ENCODE measurements at regions not wholly inside any gene's neighbourhood (a gene's known extent, or its start where the extent isn't known, plus 50 kb on each side); places are given as distances from the start of the nearest gene placed in this dataset.
"Not testable (repeated sequence)": the region's sequence is repeated elsewhere in the genome, so short reads cannot be mapped to it uniquely, and the experiment has no call there.

DNA sequence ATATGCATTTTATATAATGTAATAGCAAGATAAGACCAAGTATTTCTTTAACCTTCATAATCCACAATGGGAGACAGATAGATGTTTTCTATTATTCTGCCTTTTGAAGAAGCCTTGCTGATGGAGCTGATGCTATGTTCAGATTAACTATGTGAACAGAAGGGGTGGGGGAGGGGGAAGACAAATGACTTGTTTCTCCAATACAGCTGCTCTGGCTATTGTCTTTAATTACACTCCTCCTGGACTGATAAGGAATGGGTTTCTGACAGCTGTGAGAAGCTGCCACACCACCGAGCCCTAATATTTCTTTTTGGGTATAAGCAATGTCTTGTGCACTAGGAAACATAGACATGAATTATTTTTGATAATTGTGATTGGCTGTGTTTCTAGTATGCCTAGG is 62.0 kb downstream of the CAVIN4 start:
- DNase-seq (ENCODE audit: low read depth in 4 of 4, low spot score in 2 of 4): no peak

DNA sequence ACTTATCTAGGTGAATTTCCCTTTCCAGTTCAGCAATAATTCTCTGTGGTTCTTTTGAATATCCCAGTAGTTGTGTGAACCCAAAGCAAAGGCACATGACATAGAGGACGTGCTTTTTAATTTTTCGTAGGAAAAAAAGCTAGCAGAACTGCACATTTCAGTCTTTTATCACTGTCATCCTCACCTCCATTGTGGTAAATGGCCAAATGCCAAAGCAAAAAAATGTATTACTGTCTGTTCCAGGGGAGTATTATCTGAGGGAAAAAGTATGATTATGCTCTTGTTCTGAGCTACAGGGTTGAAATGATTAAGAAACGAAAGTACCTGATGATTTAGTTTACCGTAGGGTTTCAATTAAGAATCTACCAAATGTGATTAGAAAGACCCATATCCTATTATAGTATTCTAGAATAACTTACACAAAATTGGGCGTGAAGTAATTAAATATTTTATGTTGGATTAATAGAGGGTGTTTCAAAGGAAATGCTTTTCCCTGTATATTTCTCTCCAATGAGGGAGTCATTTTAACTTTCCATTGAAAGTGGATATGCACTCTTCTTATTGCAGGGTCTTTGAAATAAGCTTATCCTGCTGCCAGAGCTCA is 62.7 kb downstream of the CAVIN4 start:
- no peak for DNase-seq (ENCODE audit: low read depth in 4 of 4, low spot score in 2 of 4)

DNA sequence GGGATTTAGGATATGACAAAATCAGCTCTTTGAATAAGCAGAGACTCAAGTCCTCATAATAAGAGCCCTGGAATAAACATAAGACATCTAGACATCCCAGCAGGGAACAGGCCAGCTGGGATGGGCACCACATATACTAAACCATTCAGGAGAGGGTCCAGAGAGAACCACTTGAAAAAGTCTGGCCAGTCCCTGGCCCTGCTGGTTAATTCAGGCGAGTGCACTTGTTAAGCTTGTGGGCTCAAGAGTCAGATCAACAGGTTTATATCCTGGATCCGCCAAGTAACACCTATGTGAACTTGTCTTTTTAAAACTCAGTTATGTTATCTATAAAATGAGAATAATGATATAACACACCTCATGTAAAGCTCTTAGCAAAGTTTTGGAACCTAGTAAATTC is 63.3 kb downstream of the CAVIN4 start:
- DNase-seq (ENCODE audit: low read depth in 4 of 4, low spot score in 2 of 4): no peak

DNA sequence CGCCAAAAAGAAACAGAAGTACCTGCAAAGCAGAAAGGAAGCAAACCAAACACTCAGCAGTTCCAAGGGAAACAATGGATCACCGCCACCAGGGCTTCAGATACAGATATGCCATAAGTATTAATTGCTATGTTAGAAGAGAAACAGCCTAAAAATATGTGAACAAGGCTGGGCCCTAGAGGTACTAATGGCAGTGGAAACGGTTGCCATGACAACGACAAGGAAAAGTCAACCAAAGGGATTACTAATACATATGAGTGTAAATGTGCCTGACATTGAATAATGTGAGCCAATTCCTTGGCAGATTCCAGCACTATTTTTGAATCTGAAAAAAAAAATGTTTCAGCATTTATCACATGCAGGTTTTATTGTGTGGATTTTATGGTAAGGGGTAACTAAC is 75.0 kb downstream of the CAVIN4 start:
- DNase-seq (ENCODE audit: low read depth in 4 of 4, low spot score in 2 of 4): no peak

DNA sequence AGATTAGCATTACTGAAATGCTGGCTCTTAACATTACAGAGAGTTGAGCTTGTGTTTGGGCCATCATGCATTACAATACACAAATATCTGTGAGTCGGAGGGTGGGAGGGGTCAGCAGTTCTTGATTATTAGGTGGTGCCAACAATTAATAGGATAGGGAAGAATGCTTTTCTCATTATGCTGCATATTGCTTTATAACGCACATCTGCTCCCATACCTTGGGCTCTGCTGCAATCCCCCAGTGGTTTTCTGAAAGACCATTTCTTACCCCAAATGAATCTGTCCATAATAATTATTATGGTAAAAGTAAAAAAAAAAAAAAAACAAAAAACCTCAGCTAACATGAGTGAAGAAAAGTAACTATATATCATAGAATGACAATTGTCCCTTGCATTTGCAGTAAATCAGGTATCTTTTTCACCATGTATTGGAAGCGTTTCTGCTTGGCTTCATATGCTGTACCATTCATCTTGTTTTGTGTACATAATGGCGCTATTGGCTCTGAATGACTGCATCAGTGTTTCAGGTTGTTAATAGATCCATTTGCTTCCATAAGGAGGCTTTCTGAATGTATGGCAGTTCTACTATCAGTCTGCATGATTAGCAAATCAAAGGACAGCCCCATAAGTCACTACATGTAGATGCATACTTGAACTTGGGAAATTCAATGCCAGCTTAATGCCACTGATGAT is 75.9 kb downstream of the CAVIN4 start:
- DNase-seq (ENCODE audit: low read depth in 4 of 4, low spot score in 2 of 4): no peak

DNA sequence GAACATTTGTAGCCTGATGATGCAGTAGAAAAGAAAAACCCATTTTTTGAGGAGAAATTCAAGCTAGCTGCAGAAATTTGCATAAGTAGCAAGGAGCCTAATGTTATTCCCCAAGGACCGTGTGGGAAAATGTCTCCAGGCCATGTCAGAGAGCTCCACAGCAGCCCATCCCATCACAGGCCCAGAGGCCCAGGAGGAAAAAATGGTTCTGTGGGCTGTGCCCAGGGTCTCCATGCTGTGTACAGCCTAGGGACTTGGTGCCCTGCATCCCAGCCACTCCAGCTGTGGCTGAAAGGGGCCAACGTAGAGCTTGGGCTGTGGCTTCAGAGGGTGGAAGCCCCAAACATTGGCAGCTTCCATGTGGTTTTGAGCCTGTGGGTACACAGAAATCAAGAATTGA is 79.0 kb downstream of the CAVIN4 start:
- not testable (repeated sequence) for DNase-seq (ENCODE audit: low read depth in 4 of 4, low spot score in 2 of 4)

DNA sequence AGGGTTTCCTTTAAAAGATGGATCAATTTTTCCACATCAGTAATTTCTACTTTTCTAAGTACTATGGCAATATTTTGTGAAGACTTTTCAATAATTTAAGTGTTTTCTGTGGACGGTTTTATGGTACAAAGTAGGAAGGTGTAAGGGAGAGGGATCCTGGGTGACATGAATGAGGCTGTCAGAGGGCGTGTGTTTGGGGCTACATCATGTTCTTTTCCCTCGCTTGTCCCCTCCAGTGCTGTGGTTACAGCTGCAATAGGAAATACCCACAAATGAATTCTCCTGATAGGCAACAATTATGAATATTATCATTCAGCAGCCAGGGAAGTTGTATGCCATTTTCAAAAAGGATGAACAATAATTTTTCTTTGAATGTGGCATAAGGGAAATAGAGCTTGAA is 83.8 kb downstream of the CAVIN4 start:
- no peak for DNase-seq (ENCODE audit: low read depth in 4 of 4, low spot score in 2 of 4)

DNA sequence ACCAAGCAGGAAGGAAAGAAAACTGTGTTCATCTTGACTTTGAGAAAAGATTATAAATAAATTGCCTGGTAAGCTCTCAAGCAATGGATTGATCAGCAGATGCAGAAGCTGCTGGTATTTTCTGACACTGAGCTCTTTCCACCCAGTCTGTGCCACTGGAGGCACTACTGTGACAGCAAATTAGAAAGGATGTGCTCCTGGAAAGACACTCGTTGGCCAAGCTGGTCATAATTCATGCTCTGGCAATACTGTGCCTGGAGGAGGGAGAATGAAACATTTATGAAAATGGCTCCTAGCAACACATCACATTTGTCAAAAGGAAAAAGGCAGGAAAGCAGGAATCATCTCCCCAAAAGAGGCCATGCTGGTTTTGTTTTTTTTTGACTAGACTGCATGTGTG is 84.2 kb downstream of the CAVIN4 start:
- no peak for DNase-seq (ENCODE audit: low read depth in 4 of 4, low spot score in 2 of 4)

DNA sequence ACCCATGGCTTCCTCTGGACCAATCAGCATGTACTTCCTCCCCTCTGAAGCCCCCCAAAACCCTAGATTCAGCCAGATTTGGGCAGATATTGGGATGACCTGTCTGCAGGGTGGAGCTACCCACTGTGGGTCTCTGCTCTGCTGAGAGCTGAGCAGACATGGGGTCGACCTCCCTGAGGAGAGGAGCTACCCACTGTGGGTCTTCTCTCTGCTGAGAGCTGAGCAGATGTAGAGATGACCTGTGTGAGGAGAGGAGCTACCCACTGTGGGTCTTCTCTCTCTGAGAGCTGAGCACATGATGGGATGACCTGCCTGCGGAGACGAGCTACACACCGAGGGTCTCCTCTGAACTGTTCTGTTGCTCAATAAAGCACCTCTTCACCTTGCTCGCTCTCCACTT is 89.6 kb downstream of the CAVIN4 start:
- DNase-seq (ENCODE audit: low read depth in 4 of 4, low spot score in 2 of 4): no peak

DNA sequence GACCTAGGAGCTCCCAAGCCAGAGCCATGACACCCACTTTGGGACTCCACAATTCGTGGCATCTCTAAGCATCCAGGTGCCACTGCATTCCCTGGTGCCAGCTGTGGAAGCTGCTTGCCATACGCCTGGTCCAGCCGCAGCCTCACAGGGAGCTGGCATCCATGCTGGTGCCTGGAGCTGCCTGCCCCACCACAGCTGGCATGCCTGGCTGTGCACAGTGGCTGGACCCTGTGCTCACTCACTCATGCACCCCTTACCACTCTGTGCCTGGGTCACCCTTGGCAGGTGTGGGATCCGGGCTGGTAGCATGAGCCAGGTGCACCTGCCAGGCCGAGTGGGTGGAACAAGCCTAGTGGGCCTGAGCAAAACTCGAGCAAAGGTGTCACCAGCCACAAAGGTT is 90.1 kb downstream of the CAVIN4 start:
- DNase-seq (ENCODE audit: low read depth in 4 of 4, low spot score in 2 of 4): no peak

DNA sequence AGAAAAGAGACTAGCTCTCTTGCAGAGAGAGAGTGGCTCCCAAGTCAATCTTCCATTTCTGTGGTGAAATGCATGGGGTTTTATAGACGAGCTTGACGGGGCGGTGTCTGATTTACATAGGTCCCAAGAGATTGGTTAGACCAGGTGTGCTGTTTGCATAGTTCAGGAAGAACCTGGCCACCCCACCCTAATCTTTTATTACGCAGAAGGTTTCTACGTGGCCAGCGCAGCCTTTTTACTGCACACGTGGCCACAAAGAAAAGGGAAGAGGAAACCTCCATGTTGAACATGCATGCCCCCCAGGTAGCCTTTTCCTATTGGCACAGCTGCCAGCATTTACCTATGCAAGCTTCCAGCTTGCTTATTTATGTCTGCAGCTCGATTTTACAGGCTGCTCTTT is 92.1 kb downstream of the CAVIN4 start:
- no peak for DNase-seq (ENCODE audit: low read depth in 4 of 4, low spot score in 2 of 4)

DNA sequence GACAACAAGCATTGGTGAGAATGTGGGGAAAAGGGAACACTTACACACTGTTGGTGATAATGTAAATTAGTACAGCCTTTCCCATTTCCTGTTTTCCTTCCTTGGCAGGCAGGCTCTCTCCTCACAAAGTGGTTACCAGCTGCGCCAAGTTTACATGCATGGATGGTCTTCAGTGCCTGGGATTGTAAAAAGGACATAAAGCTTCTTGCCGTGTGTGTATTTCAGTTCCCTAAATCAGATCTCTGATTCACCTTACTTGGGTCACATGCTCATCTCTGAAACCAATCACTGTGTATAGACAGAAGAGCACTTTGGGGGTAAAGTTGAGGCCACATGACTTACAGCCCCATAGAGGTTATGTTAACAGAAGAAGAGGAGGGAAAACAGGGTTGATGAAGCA is 92.8 kb downstream of the CAVIN4 start:
- DNase-seq (ENCODE audit: low read depth in 4 of 4, low spot score in 2 of 4): peak in 1 of 4 donors; percentile 6

DNA sequence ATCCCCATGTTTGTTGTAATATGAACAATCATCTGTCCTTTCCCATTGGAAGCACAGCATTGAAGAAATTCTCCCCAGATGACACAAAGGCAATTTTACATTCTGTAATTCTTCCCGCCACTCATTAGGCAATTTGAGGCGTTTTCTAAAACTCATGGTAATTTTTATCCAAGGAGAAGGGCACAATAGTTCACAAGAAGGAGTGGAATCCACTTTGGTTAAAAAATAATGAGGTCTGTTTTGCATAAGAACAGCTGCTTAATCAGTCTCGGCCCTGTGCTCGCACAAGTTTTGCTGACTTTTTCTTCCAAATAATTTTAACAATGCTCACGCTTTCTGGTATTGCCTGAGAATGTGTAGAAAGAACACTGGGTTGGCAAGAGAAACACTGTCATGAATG is 94.0 kb downstream of the CAVIN4 start:
- DNase-seq (ENCODE audit: low read depth in 4 of 4, low spot score in 2 of 4): no peak

DNA sequence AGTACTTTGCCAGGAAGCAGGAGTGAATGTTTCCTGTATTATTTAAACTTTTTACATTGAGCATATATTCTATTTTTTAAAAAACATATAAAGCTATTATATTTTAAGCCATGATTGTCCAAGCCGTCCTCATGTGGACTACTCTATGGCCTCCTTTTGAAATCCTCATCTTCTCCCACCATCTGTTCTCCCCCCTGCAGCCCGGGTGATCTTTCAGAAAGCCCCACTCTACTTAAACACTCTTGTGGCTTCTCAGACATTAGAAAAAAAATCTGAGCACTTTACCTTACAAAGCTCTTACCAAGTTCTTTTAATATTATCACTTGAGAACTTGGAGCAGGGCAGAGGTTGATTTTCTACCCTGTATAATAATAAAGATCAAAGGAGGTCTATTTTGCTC is 95.4 kb downstream of the CAVIN4 start:
- no peak for DNase-seq (ENCODE audit: low read depth in 4 of 4, low spot score in 2 of 4)

DNA sequence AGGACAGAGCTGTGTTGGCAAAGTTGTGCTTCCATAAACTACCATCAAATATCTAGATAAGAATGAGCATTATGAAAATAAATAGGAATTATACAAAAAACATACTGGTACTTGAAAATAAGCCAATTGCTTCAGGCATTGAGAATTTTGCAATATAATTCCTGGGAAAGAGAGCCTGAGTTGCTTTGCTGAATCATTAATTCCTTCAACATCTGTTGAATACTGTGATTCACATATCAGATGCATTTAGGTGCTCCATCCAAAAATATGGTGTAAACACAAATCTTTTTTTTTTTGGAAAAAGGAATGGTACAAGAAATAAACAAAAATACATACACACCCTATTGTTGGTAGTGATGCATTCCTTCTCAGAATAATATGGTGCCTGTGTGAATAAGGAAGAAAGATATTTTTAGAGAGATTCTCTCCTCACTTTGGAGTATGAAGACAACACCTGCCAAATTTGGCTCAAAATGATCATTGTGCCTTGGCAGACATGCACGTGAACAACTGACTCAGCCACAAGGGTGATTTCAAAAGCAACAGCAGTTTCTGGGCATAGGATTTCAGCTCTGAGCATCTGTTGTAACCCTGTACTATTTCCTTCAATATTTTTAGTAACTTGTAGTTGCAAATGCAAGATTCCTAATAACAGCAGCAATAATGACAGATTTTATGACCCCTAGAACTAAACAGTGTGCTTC is 96.7 kb downstream of the CAVIN4 start:
- DNase-seq (ENCODE audit: low read depth in 4 of 4, low spot score in 2 of 4): no peak

DNA sequence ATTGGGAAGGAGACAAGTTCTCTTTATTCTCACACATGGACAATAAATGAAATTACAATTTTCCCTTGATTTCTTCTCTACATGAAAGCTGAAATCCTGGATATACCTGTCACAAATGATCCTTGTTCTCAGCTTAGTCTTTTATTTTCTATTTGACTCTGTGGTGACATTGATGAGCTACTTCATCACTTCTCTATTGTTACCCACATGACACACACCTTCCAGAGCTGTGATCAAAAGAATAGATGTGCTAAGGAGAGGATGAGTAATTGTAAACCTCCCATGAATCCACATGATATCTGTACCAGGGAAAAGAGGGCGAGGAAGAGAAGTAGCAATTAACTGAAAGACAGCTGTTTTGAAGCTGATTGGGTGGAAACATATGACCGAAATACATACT is 102.0 kb downstream of the CAVIN4 start:
- DNase-seq (ENCODE audit: low read depth in 4 of 4, low spot score in 2 of 4): no peak

DNA sequence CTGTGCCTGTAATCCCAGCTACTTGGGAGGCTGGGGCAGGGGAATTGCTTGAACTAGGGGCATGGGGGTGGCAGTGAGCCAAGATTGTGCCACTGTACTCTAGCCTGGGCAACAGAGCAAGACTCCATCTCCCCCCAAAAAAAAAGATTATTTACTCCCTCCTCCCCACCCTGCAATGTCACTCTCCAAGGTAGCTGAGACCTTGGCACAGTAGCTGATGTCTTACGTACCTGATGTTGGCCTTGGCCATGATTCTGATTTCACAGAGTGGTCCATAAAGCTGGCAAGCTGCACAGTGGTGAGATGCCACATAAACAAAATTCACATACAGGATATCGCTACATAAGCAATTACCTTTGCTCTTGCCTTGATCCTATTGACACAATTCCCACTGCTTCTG is 108.5 kb downstream of the CAVIN4 start:
- DNase-seq (ENCODE audit: low read depth in 4 of 4, low spot score in 2 of 4): no peak

DNA sequence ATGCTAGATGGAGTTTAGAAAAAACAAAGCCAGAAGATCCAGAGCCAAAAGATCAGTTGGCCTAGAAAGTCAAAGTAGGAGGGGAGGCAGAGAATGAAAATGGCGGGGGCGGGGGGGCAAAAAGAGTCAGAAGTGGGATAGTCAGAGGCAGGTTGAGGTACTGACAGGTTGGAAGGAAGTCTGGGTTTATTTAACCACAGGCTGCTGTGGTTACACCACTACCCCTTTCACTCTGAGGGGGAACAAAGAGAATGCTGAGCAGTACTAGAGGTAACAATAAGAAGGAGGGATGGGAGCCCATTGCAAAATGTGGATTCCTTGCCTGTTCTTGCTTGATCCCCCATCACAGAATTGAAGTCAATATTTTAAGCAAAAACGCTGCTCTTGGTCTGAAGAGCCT is 111.8 kb downstream of the CAVIN4 start:
- DNase-seq (ENCODE audit: low read depth in 4 of 4, low spot score in 2 of 4): no peak

DNA sequence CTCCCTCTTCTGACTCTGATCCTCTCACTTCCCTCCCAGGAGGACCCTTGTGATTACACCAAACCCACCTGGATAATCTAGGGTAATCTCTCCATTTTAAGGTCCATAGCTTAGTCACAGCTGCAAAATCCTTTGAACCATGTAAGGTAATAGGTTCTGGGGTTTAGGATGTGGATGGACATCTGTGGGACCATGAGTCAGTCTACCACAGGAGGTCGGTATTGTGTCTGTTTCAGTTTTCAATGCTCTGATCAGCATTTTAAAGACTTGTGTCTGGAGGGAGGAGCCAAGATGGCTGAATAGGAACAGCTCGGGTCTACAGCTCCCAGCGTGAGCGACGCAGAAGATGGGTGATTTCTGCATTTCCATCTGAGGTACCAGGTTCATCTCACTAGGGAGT is 112.6 kb downstream of the CAVIN4 start:
- no peak for DNase-seq (ENCODE audit: low read depth in 4 of 4, low spot score in 2 of 4)

DNA sequence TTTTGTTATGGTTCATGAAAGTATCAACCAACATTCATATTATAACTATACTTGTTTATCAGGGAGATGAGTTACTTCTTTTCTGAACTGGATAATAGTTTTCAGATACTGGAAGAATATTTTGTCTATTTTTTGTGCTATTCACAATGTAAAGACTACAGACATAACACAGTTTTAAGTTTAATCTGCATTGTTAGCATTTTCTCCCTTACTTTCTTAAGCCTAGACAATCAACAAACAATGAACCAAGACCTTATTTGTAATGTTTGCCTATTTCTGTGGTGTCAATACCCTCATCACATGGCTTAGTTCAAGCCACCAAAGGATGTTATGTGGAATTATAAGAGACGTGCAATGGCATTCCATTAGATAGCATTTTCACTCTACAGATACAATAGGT is 119.5 kb downstream of the CAVIN4 start:
- DNase-seq (ENCODE audit: low read depth in 4 of 4, low spot score in 2 of 4): no peak

DNA sequence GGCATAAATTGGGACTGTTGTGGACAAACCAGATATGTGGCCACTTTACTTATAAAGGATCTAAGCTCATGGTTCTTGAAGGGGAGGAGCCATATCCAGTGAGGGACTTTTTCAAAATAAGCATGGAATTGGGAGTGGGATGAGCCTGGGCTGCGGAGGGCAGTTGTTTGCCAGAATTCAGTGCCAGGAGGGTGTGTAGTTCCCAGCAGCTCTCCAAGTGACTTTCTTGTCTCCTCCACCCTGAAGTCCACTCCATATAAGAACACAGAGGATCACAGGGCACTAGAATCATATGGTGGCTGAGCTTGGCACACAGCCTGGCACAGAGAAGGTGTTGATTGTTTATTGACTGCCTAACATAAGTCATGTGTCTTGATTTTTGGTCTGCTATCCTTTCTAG is 121.1 kb downstream of the CAVIN4 start:
- no peak for DNase-seq (ENCODE audit: low read depth in 4 of 4, low spot score in 2 of 4)

DNA sequence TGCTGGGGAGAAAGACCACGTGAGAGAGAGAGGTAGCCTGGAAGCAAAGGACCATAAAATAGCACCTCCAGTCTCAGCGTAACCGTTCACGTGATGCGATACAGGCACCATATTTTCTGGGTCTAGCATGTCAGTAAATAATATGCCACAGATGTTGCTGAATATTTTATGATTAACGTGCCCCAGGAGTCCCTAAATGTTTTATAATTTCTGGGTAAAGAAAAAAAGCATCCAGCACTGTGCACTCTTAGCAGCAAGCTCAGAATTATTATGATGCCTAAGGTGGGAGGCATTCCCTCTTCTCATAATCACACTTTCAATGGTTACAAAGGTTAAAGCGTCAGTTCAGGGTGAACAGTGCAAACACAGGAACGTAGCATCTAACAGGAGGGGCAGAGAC is 121.8 kb downstream of the CAVIN4 start:
- no peak for DNase-seq (ENCODE audit: low read depth in 4 of 4, low spot score in 2 of 4)
